C4-2B (cell line): ENCODE measurements at regions not wholly inside any gene's neighbourhood (a gene's known extent, or its start where the extent isn't known, plus 50 kb on each side); places are given as distances from the start of the nearest gene placed in this dataset.

ENCODE experiments used
- ZFX ChIP-seq: fragments of 450-650 bp; IDR thresholded peaks from 2 replicates; pipeline ENCODE4 v1.6.1; 2017
- TF ChIP-seq, protein P1 (sequence below): fragments of 450-650 bp; conservative IDR thresholded peaks from 2 replicates; pipeline ENCODE4 v1.5.1; 2017; ENCODE audit warnings: mild to moderate bottlenecking

DNA sequence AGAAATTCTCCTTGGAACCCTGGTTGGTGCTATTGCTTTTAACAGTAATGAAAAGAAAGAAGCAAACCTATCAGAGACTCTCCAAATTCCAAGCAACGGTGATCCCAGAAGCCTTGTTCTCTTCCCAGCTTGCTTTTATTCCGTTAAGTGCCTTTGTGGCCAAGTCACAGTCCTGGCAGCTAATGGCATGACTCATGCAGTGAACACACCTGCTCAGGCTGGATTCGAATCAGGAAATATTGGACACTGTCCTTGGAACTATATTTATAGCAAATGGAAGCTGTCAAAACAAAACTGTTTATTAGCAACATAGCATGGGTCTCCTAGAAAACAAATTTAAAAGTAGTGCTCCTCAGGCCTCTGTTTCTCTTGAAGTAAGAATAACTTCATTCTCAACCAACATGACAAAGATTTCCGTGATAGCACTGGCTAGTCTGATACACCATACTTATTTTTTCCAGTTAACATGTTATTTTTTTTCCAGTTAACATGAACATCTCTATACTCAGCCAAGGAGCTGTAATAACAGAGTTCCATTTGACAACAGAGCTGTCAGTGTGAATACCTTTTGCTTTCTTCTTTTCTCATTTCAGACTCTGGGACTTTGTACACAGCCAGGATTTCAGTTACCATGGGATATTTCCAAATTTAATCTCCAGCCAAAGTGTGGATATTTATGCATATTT lies 502.4 kb downstream of the GADD45G start:
- TF ChIP-seq, protein P1, sequence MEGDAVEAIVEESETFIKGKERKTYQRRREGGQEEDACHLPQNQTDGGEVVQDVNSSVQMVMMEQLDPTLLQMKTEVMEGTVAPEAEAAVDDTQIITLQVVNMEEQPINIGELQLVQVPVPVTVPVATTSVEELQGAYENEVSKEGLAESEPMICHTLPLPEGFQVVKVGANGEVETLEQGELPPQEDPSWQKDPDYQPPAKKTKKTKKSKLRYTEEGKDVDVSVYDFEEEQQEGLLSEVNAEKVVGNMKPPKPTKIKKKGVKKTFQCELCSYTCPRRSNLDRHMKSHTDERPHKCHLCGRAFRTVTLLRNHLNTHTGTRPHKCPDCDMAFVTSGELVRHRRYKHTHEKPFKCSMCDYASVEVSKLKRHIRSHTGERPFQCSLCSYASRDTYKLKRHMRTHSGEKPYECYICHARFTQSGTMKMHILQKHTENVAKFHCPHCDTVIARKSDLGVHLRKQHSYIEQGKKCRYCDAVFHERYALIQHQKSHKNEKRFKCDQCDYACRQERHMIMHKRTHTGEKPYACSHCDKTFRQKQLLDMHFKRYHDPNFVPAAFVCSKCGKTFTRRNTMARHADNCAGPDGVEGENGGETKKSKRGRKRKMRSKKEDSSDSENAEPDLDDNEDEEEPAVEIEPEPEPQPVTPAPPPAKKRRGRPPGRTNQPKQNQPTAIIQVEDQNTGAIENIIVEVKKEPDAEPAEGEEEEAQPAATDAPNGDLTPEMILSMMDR = no peak
- no peak for TF ChIP-seq ZFX
